SU-DHL-6 (cell line): ENCODE measurements at regions not wholly inside any gene's neighbourhood (a gene's known extent, or its start where the extent isn't known, plus 50 kb on each side); places are given as distances from the start of the nearest gene placed in this dataset.

Source experiments
- H2AFZ ChIP-seq: fragments of 200-600 bp; sonication (generic); 2 replicates; pipeline ENCODE4 v1.6.1; 2014; ENCODE audit warnings: low read depth, mild to moderate bottlenecking, moderate library complexity, mixed read lengths, antibody characterized with exemption, low read length; ENCODE audit not compliant: severe bottlenecking
- H3F3A ChIP-seq: fragments of 200-600 bp; shearing (Covaris generic); 2 replicates; pipeline ENCODE4 v1.6.0; 2016; ENCODE audit warnings: antibody characterized with exemption, mild to moderate bottlenecking; ENCODE audit not compliant: insufficient read depth
- H3K27ac ChIP-seq: fragments of 200-600 bp; sonication (generic); 2 replicates; pipeline ENCODE4 v1.5.1; 2016; ENCODE audit warnings: low read depth, mild to moderate bottlenecking, low read length, moderate library complexity, mixed read lengths
- H3K27me3 ChIP-seq: fragments of 200-600 bp; sonication (generic), shearing (Covaris generic); 2 replicates; pipeline ENCODE4 v1.6.0; 2014; ENCODE audit warnings: mild to moderate bottlenecking, low read length
- H3K36me3 ChIP-seq: fragments of 200-600 bp; sonication (generic); 2 replicates; pipeline ENCODE4 v1.6.1; 2014; ENCODE audit warnings: mild to moderate bottlenecking, low read length, mixed read lengths
- H3K4me2 ChIP-seq: fragments of 300-600, 200-600 bp; shearing (Covaris generic), sonication (generic); 2 replicates; pipeline ENCODE4 v1.6.0; 2014; ENCODE audit warnings: low read length, low read depth, mild to moderate bottlenecking; ENCODE audit not compliant: poor library complexity, severe bottlenecking
- H3K4me3 ChIP-seq: fragments of 200-600 bp; sonication (generic); 2 replicates; pipeline ENCODE4 v1.5.1; 2014; ENCODE audit warnings: antibody characterized with exemption, low read length, mild to moderate bottlenecking, mixed read lengths; ENCODE audit not compliant: insufficient read depth, poor library complexity, severe bottlenecking
- H3K79me2 ChIP-seq: fragments of 200-600 bp; sonication (generic); 2 replicates; pipeline ENCODE4 v1.6.1; 2014; ENCODE audit warnings: mild to moderate bottlenecking, low read length, moderate library complexity; ENCODE audit not compliant: insufficient read depth
- H3K9ac ChIP-seq: fragments of 200-600 bp; sonication (generic); 2 replicates; pipeline ENCODE4 v1.7.0; 2014; ENCODE audit warnings: mild to moderate bottlenecking, low read length
- H3K9me2 ChIP-seq: fragments of 200-600 bp; sonication (generic); replicated peaks from 2 replicates; pipeline ENCODE4 v1.6.1; 2014; ENCODE audit warnings: low read length; ENCODE audit not compliant: insufficient read depth
- H3K9me3 ChIP-seq: fragments of 200-600 bp; sonication (generic); 2 replicates; pipeline ENCODE4 v1.6.1; 2014; ENCODE audit warnings: low read length, mixed read lengths; ENCODE audit not compliant: insufficient read depth
- H4K20me1 ChIP-seq: fragments of 200-600 bp; sonication (generic); 2 replicates; pipeline ENCODE4 v1.6.1; 2014; ENCODE audit warnings: low read depth, mild to moderate bottlenecking, antibody characterized with exemption, low read length, moderate library complexity, mixed read lengths
- CTCF ChIP-seq: fragments of 200-600 bp; sonication (generic); IDR thresholded peaks from one replicate; pipeline ENCODE4 v1.5.1; 2017; ENCODE audit warnings: antibody characterized with exemption, mild to moderate bottlenecking, low read length, moderate library complexity; ENCODE audit not compliant: insufficient read depth, poor library complexity, severe bottlenecking
- EZH2phosphoT487 ChIP-seq: fragments of 200-600 bp; sonication (generic), shearing (Covaris generic); conservative IDR thresholded peaks from 2 replicates; pipeline ENCODE4 v1.6.1; 2018; ENCODE audit warnings: mild to moderate bottlenecking, antibody characterized with exemption, low read length, moderate library complexity, mixed read lengths

- TF ChIP-seq EZH2phosphoT487 (no peak), CTCF (no peak)
- Histone ChIP-seq H3K9ac (no peak overlapping the region), H3K27me3 (no peaks in the 10 kb centered on the region), H4K20me1 (no peaks in the 10 kb centered on the region), H3K79me2 (no peaks in the 10 kb centered on the region), H3K27ac (no peak overlapping the region), H3F3A (no peaks in the 10 kb centered on the region), H3K9me2 (no peaks in the 10 kb centered on the region), H3K4me3 (no peak overlapping the region), H2AFZ (no peak overlapping the region), H3K36me3 (no peaks in the 10 kb centered on the region), H3K4me2 (no peak overlapping the region), H3K9me3 (no peaks in the 10 kb centered on the region)
Observed at GRCh38 chr7:81430761-81431160, 339.1 kb downstream of the HGF start.

GRCh38 chr7:81430150-81430549 is 339.7 kb downstream of the HGF start:
- Histone ChIP-seq H3K4me2 (no peak overlapping the region), H3K36me3 (no peaks in the 10 kb centered on the region), H3K27me3 (no peaks in the 10 kb centered on the region), H3K9ac (no peak overlapping the region), H3K9me2 (no peaks in the 10 kb centered on the region), H3K79me2 (no peaks in the 10 kb centered on the region), H3F3A (no peaks in the 10 kb centered on the region), H4K20me1 (no peaks in the 10 kb centered on the region), H2AFZ (no peak overlapping the region), H3K4me3 (no peak overlapping the region), H3K9me3 (no peaks in the 10 kb centered on the region), H3K27ac (no peak overlapping the region)
- no peak for TF ChIP-seq EZH2phosphoT487
- TF ChIP-seq CTCF: no peak

- no peaks in the 10 kb centered on the region for H3K36me3 ChIP-seq
- no peak overlapping the region for H3K9ac ChIP-seq
- H3K27me3 ChIP-seq: no peaks in the 10 kb centered on the region
- no peaks in the 10 kb centered on the region for H3F3A ChIP-seq
- H3K4me2 ChIP-seq: no peak overlapping the region
- no peaks in the 10 kb centered on the region for H4K20me1 ChIP-seq
- H3K4me3 ChIP-seq: no peak overlapping the region
- TF ChIP-seq EZH2phosphoT487 (no peak), CTCF (no peak)
- no peaks in the 10 kb centered on the region for H3K9me3 ChIP-seq
- no peak overlapping the region for H3K27ac ChIP-seq
- no peaks in the 10 kb centered on the region for H3K9me2 ChIP-seq
- H3K79me2 ChIP-seq: no peaks in the 10 kb centered on the region
- H2AFZ ChIP-seq: no peak overlapping the region
Observed at GRCh38 chr7:81427461-81427860, 342.4 kb downstream of the HGF start.
